ENCODE measurements at regions not wholly inside any gene's neighbourhood (a gene's known extent, or its start where the extent isn't known, plus 50 kb on each side); places are given as distances from the start of the nearest gene placed in this dataset.

- no peaks in the 10 kb centered on the region for H3K4me1 ChIP-seq
- H3K27me3 ChIP-seq: no peaks in the 10 kb centered on the region
- WGBS, 2 donors: 94 to 95% methylated on average over 6 of the region's 6 CpGs
- ATAC-seq (no peak), DNase-seq (no peak)
- no peaks in the 10 kb centered on the region for H3K9me3 ChIP-seq
- intact Hi-C loops (cut with DNase I): no loop called here
- H3K36me3 ChIP-seq: no peaks in the 10 kb centered on the region
- no peak overlapping the region for H3K27ac ChIP-seq
- no peak overlapping the region for H3K4me3 ChIP-seq
- TF ChIP-seq CTCF (IDR thresholded peaks at IDR 0.05): no peak
Observed at GRCh38 chr3:176174060-176174459, 1023.2 kb downstream of the TBL1XR1 start.

GRCh38 chr3:176172492-176172891 lies 1024.8 kb downstream of the TBL1XR1 start:
- H3K4me3 ChIP-seq: no peak overlapping the region
- intact Hi-C loops (cut with DNase I): no loop called here
- WGBS, 2 donors: 88 to 97% methylated on average over 1 of the region's 1 CpG
- TF ChIP-seq CTCF (IDR thresholded peaks at IDR 0.05): no peak
- DNase-seq (no peak), ATAC-seq (no peak)
- H3K4me1 ChIP-seq: no peaks in the 10 kb centered on the region
- peaks cover 0 to 14% (median 0%) of the 10 kb centered on the region in 11 donors for H3K9me3 ChIP-seq
- no peak overlapping the region for H3K27ac ChIP-seq
- no peaks in the 10 kb centered on the region for H3K36me3 ChIP-seq
- no peaks in the 10 kb centered on the region for H3K27me3 ChIP-seq

GRCh38 chr3:176167272-176167671 lies 1030.0 kb downstream of the TBL1XR1 start:
- intact Hi-C loops (cut with DNase I): no loop called here
- H3K36me3 ChIP-seq: no peaks in the 10 kb centered on the region
- H3K27ac ChIP-seq: no peak overlapping the region
- H3K4me1 ChIP-seq: no peaks in the 10 kb centered on the region
- no peak overlapping the region for H3K4me3 ChIP-seq
- H3K27me3 ChIP-seq: no peaks in the 10 kb centered on the region
- TF ChIP-seq CTCF (IDR thresholded peaks at IDR 0.05): no peak
- peaks cover 0 to 25% (median 0%) of the 10 kb centered on the region in 11 donors for H3K9me3 ChIP-seq
- no peak for DNase-seq
- WGBS, 2 donors: 66 to 71% methylated on average over 2 of the region's 2 CpGs
- ATAC-seq: no peak

- TF ChIP-seq CTCF (IDR thresholded peaks at IDR 0.05): no peak
- intact Hi-C loops (cut with DNase I): no loop called here
- H3K4me1 ChIP-seq: no peaks in the 10 kb centered on the region
- H3K4me3 ChIP-seq: no peak overlapping the region
- ATAC-seq (no peak), DNase-seq (no peak)
- no peak overlapping the region for H3K27ac ChIP-seq
- peaks cover 0 to 42% (median 0%) of the 10 kb centered on the region in 11 donors for H3K9me3 ChIP-seq
- H3K27me3 ChIP-seq: no peaks in the 10 kb centered on the region
- H3K36me3 ChIP-seq: no peaks in the 10 kb centered on the region
Observed at GRCh38 chr3:176160997-176161396, 1036.3 kb downstream of the TBL1XR1 start.

GRCh38 chr3:176159796-176160195 lies 1037.5 kb downstream of the TBL1XR1 start:
- no peak overlapping the region for H3K4me3 ChIP-seq
- no peaks in the 10 kb centered on the region for H3K27me3 ChIP-seq
- no peak for TF ChIP-seq CTCF (IDR thresholded peaks at IDR 0.05)
- no peak for DNase-seq
- intact Hi-C loops (cut with DNase I): no loop called here
- H3K36me3 ChIP-seq: no peaks in the 10 kb centered on the region
- H3K4me1 ChIP-seq: no peaks in the 10 kb centered on the region
- no peak for ATAC-seq
- 29 to 39% methylated on average over 2 of the region's 2 CpGs for WGBS, 2 donors
- peaks cover 0 to 36% (median 0%) of the 10 kb centered on the region in 11 donors for H3K9me3 ChIP-seq
- H3K27ac ChIP-seq: no peak overlapping the region

All from heart right ventricle (tissue), 16 donors.